ENCODE measurements at regions not wholly inside any gene's neighbourhood (a gene's known extent, or its start where the extent isn't known, plus 50 kb on each side); places are given as distances from the start of the nearest gene placed in this dataset.
"Not testable (repeated sequence)": the region's sequence is repeated elsewhere in the genome, so short reads cannot be mapped to it uniquely, and the experiment has no call there.

- no peak for DNase-seq
Measured at GRCh38 chr3:59171491-59171890, 121.7 kb upstream of the CFAP20DC start.

GRCh38 chr3:59170166-59170565 is 120.3 kb upstream of the CFAP20DC start:
- not testable (repeated sequence) for DNase-seq

- no peak for DNase-seq
Measured at GRCh38 chr3:59167756-59168155, 117.9 kb upstream of the CFAP20DC start.

- peak; percentile 46 for DNase-seq
Measured at GRCh38 chr3:59163953-59164352, 114.1 kb upstream of the CFAP20DC start.

- DNase-seq, result no peak
Measured at GRCh38 chr3:59161048-59161447, 111.2 kb upstream of the CFAP20DC start.

GRCh38 chr3:59160133-59160746 is 110.4 kb upstream of the CFAP20DC start:
- no peak for DNase-seq

GRCh38 chr3:59153648-59154047 is 103.8 kb upstream of the CFAP20DC start:
- DNase-seq, result no peak

- DNase-seq, result no peak
Measured at GRCh38 chr3:59152943-59153342, 103.1 kb upstream of the CFAP20DC start.

GRCh38 chr3:59150039-59150438 is 100.2 kb upstream of the CFAP20DC start:
- no peak for DNase-seq

GRCh38 chr3:59149166-59149565 is 99.3 kb upstream of the CFAP20DC start:
- no peak for DNase-seq

- peak; percentile 14 for DNase-seq
Measured at GRCh38 chr3:59143447-59143846, 93.6 kb upstream of the CFAP20DC start.

- no peak for DNase-seq
Measured at GRCh38 chr3:59142556-59142955, 92.7 kb upstream of the CFAP20DC start.

- no peak for DNase-seq
Measured at GRCh38 chr3:59138966-59139365, 89.1 kb upstream of the CFAP20DC start.

- DNase-seq, result no peak
Measured at GRCh38 chr3:59137415-59137814, 87.6 kb upstream of the CFAP20DC start.

GRCh38 chr3:59136081-59136480 is 86.3 kb upstream of the CFAP20DC start:
- DNase-seq, result no peak

GRCh38 chr3:59135096-59135495 is 85.3 kb upstream of the CFAP20DC start:
- peak; percentile 13 for DNase-seq

- DNase-seq, result no peak
Measured at GRCh38 chr3:59133311-59133710, 83.5 kb upstream of the CFAP20DC start.

- DNase-seq, result no peak
Measured at GRCh38 chr3:59131016-59131766, 81.4 kb upstream of the CFAP20DC start.

- DNase-seq, result no peak
Measured at GRCh38 chr3:59128685-59129084, 78.9 kb upstream of the CFAP20DC start.

- DNase-seq, result no peak
Measured at GRCh38 chr3:59127071-59127470, 77.2 kb upstream of the CFAP20DC start.

GRCh38 chr3:59126446-59126845 is 76.6 kb upstream of the CFAP20DC start:
- DNase-seq, result no peak

GRCh38 chr3:59121346-59122144 is 71.7 kb upstream of the CFAP20DC start:
- DNase-seq, result no peak

- no peak for DNase-seq
Measured at GRCh38 chr3:59118928-59119327, 69.1 kb upstream of the CFAP20DC start.

- DNase-seq, result no peak
Measured at GRCh38 chr3:59117396-59117795, 67.6 kb upstream of the CFAP20DC start.
